Activated CD4-positive, alpha-beta T cell treated with anti-CD3 and anti-CD28 coated beads, Interleukin-10, Interleukin-2, amounts not matched to agents 100 ng/mL and 50 ng/mL, durations not matched to agents 16 hours and 8 hours (primary cell): ENCODE measurements at regions not wholly inside any gene's neighbourhood (a gene's known extent, or its start where the extent isn't known, plus 50 kb on each side); places are given as distances from the start of the nearest gene placed in this dataset.
"Not testable (repeated sequence)": the region's sequence is repeated elsewhere in the genome, so short reads cannot be mapped to it uniquely, and the experiment has no call there.

Experiments used
- DNase-seq: peaks from one replicate; pipeline ENCODE4 v3.0.0-alpha.2; 2020

- no peak for DNase-seq
These were observed 288.6 kb downstream of the OXSM start for GRCh38 chr3:26078539-26078938.

- no peak for DNase-seq
These were observed 291.3 kb downstream of the OXSM start for GRCh38 chr3:26081166-26081565.

GRCh38 chr3:26081806-26082205 lies 291.9 kb downstream of the OXSM start:
- no peak for DNase-seq

GRCh38 chr3:26082911-26083310 lies 293.0 kb downstream of the OXSM start:
- DNase-seq, result no peak

- no peak for DNase-seq
These were observed 294.7 kb downstream of the OXSM start for GRCh38 chr3:26084629-26085028.

GRCh38 chr3:26087751-26088150 lies 297.9 kb downstream of the OXSM start:
- DNase-seq, result no peak

GRCh38 chr3:26089249-26089648 lies 299.4 kb downstream of the OXSM start:
- no peak for DNase-seq

- DNase-seq, result no peak
These were observed 300.7 kb downstream of the OXSM start for GRCh38 chr3:26090589-26090988.

- no peak for DNase-seq
These were observed 301.2 kb downstream of the OXSM start for GRCh38 chr3:26091096-26091495.

- DNase-seq, result no peak
These were observed 301.7 kb downstream of the OXSM start for GRCh38 chr3:26091626-26092025.

- DNase-seq, result not testable (repeated sequence)
These were observed 307.2 kb downstream of the OXSM start for GRCh38 chr3:26097111-26097510.

GRCh38 chr3:26099692-26100091 lies 309.8 kb downstream of the OXSM start:
- no peak for DNase-seq

GRCh38 chr3:26100176-26100575 lies 310.3 kb downstream of the OXSM start:
- DNase-seq, result no peak

GRCh38 chr3:26102376-26102775 lies 312.5 kb downstream of the OXSM start:
- no peak for DNase-seq

GRCh38 chr3:26104851-26105251 lies 315.0 kb downstream of the OXSM start:
- no peak for DNase-seq

GRCh38 chr3:26105261-26105660 lies 315.4 kb downstream of the OXSM start:
- DNase-seq, result no peak

GRCh38 chr3:26106228-26106627 lies 316.3 kb downstream of the OXSM start:
- DNase-seq, result no peak

GRCh38 chr3:26108846-26109489 lies 319.1 kb downstream of the OXSM start:
- no peak for DNase-seq

GRCh38 chr3:26114851-26115250 lies 325.0 kb downstream of the OXSM start:
- DNase-seq, result no peak

- no peak for DNase-seq
These were observed 328.3 kb downstream of the OXSM start for GRCh38 chr3:26118165-26118564.

GRCh38 chr3:26132942-26133341 lies 343.1 kb downstream of the OXSM start:
- DNase-seq, result no peak

- DNase-seq, result no peak
These were observed 351.4 kb downstream of the OXSM start for GRCh38 chr3:26141296-26141695.

GRCh38 chr3:26145769-26146168 lies 355.9 kb downstream of the OXSM start:
- no peak for DNase-seq

- DNase-seq, result not testable (repeated sequence)
These were observed 367.5 kb downstream of the OXSM start for GRCh38 chr3:26157428-26157827.

- no peak for DNase-seq
These were observed 381.1 kb downstream of the OXSM start for GRCh38 chr3:26171006-26171405.

GRCh38 chr3:26191556-26191955 lies 401.7 kb downstream of the OXSM start:
- DNase-seq, result no peak
